ENCODE measurements at regions not wholly inside any gene's neighbourhood (a gene's known extent, or its start where the extent isn't known, plus 50 kb on each side); places are given as distances from the start of the nearest gene placed in this dataset.

GRCh38 chr10:2885288-2886278, 181.8 kb upstream of the PFKP start:
- ATAC-seq, result no peak
- Histone ChIP-seq H3K36me3 (ENCODE audit: insufficient read depth) (no peaks in the 10 kb centered on the region), H3K4me2 (no peak overlapping the region), H2AFZ (no peak overlapping the region; the same call in 1 of the 2 replicates), H3K9me2 (ENCODE audit: insufficient read depth) (no peaks in the 10 kb centered on the region), H4K20me1 (replicated peaks; ENCODE audit: insufficient read depth) (no peaks in the 10 kb centered on the region), H3K79me2 (replicated peaks; ENCODE audit: insufficient read depth) (no peaks in the 10 kb centered on the region), H3K27me3 (ENCODE audit: insufficient read depth) (no peaks in the 10 kb centered on the region), H3F3A (replicated peaks; ENCODE audit: low read depth) (no peaks in the 10 kb centered on the region), H3K27ac (ENCODE audit: low read depth) (no peak overlapping the region), H3K4me1 (ENCODE audit: insufficient read depth) (no peaks in the 10 kb centered on the region), H3K4me3 (no peak overlapping the region)
- H3K9me3 Mint-ChIP-seq, result no peaks in the 10 kb centered on the region
- TF ChIP-seq NANOG (IDR thresholded peaks at IDR 0.05; ENCODE audit: borderline replicate concordance) (no peak), ZNF462 (CRISPR knock-in tag; IDR thresholded peaks at IDR 0.05) (no peak), ZNF114 (CRISPR knock-in tag; IDR thresholded peaks at IDR 0.05) (no peak), POLR2AphosphoS5 (IDR thresholded peaks at IDR 0.05; ENCODE audit: low read depth) (no peak), CTCF (conservative IDR thresholded peaks at IDR 0.05; ENCODE audit: low read depth in 2 of 2) (no peak), JUNB (IDR thresholded peaks at IDR 0.05; ENCODE audit: unreplicated experiment) (no peak), REST (IDR thresholded peaks at IDR 0.05; ENCODE audit: unreplicated experiment) (no peak), ETS1 (IDR thresholded peaks at IDR 0.05) (no peak), EZH2 (IDR thresholded peaks at IDR 0.05; ENCODE audit: low read depth, unreplicated experiment) (no peak), STAT1 (IDR thresholded peaks at IDR 0.05; ENCODE audit: unreplicated experiment) (no peak)
- DNase-seq (ENCODE audit: low spot score), result no peak
- no peak overlapping the region for H3K4me3 Mint-ChIP-seq
- H3K27ac Mint-ChIP-seq, result no peak overlapping the region
- no peaks in the 10 kb centered on the region for H3K36me3 Mint-ChIP-seq (ENCODE audit: low read depth)
- H3K27me3 Mint-ChIP-seq (ENCODE audit: insufficient read depth, low read depth, poor library complexity), result no peaks in the 10 kb centered on the region
- no peaks in the 10 kb centered on the region for H3K4me1 Mint-ChIP-seq
